Upper lobe of left lung (tissue), 6 donors: ENCODE measurements at regions not wholly inside any gene's neighbourhood (a gene's known extent, or its start where the extent isn't known, plus 50 kb on each side); places are given as distances from the start of the nearest gene placed in this dataset.

Experiments used
- ATAC-seq, 2 donors: fragments of 200-7000 bp; cut with Tn5 transposase; one replicate each; pipeline ENCODE4 v1.9.1; 2022; ENCODE audit warnings: mild to moderate bottlenecking in 2 of 2, moderate library complexity in 2 of 2; ENCODE audit not compliant: low FRiP score in 2 of 2
- DNase-seq, 2 donors: peaks; one replicate each; pipeline ENCODE4 v3.0.0-alpha.2; 2019 to 2020
- H3K27ac ChIP-seq, 4 donors: fragments of 200-600 bp; sonication (generic); one replicate each; pipeline ENCODE4 v1.5.1; 2016 to 2019
- H3K27me3 ChIP-seq, 4 donors: fragments of 200-600 bp; sonication (generic); one replicate each; pipeline ENCODE4 v1.5.1; 2017 to 2019
- H3K36me3 ChIP-seq, 4 donors: fragments of 200-600 bp; sonication (generic); one replicate each; pipeline ENCODE4 v1.5.1; 2016 to 2019
- H3K4me1 ChIP-seq, 4 donors: fragments of 200-600 bp; sonication (generic); one replicate each; pipeline ENCODE4 v1.5.1; 2018 to 2019
- H3K4me3 ChIP-seq, 4 donors: fragments of 200-600 bp; sonication (generic); one replicate each; pipeline ENCODE4 v1.5.1; 2017 to 2019; ENCODE audit warnings: mild to moderate bottlenecking in 2 of 4, moderate library complexity in 1 of 4
- H3K9me3 ChIP-seq, 4 donors: fragments of 200-600 bp; sonication (generic); one replicate each; pipeline ENCODE4 v1.5.1; 2018 to 2019
- EP300 ChIP-seq, 4 donors: sonication (generic); formaldehyde crosslinking; IDR thresholded peaks; one replicate each; pipeline ENCODE4 v1.5.1; 2017; ENCODE audit warnings: antibody characterized with exemption in 4 of 4, control low read depth in 2 of 4
- POLR2A ChIP-seq, 4 donors: fragments of 450-650 bp; IDR thresholded peaks; one replicate each; pipeline ENCODE4 v1.5.1; 2016 to 2017; ENCODE audit warnings: antibody characterized with exemption in 4 of 4, mild to moderate bottlenecking in 2 of 4
- POLR2AphosphoS5 ChIP-seq, 2 donors: sonication (generic); formaldehyde crosslinking; IDR thresholded peaks; one replicate each; pipeline ENCODE4 v1.5.1; 2017; ENCODE audit warnings: antibody characterized with exemption in 2 of 2
- WGBS, 2 donors: methylation state at CpG; one replicate each; pipeline ENCODE4 v1.1.5; 2017 to 2018; 5-methylcytosine and 5-hydroxymethylcytosine counted together
- TF ChIP-seq, protein P1 (sequence below), 6 experiments: fragments of 450-650 bp in 4 of 6; fragments of 200-600 bp in 2 of 6; sonication (generic) in 2 of 6; IDR thresholded peaks; one replicate each; pipeline ENCODE4 v1.5.1; 2016 to 2019; ENCODE audit warnings: antibody characterized with exemption in 6 of 6
- donor health status: DM: no; HTN: no; CAD: no; lungs with moderate emphysema.
- donor health status: DM: no; HTN: yes; CAD: no; lungs with severe emphysema.

DNA sequence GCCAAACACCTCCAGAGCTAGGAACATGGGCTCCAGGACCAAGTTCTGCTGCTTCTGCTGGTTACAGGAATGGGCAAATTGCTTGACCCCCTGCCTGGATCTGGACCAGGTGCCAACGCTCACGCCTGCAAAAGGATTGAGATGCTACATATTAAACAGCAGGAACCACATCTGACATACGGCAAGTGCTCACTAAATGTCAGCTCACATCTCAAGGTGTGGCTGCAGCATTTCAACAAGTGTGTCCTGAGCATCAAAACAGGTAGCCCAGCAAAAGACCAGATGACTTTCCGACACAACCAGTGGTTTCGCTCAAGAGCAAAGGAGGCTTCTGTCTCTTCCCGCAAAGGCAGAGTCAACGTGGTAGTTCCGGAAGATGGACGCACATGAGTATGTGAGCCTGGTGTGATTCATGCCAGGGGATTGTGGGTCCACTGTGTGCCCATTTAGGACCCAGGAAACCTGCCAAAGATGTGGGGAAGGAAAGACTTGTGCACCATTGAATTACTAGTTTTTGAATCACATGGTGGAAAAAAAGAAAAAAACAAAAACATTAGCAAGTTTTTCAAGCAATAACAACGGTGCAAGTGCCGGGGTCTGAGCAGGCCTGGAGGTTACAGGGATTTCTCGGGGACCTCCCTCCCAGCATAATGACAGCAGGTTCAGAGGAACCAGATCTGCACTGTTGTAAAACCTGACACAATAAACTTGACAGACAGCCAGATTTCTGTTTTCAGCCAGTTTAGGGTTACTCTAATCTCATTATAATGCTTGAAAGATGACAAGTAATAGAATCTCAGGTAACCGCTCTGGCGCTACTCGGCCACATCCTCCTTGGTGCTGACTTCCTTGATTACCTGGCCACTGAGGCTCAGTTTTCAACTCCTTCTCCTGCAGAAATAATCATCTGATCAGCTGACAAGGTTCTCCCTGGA, 77.9 kb downstream of the SOX1 start:
- Histone ChIP-seq H3K9me3 (no peaks in the 10 kb centered on the region), H3K36me3 (no peaks in the 10 kb centered on the region), H3K27ac (no peak overlapping the region), H3K27me3 (no peaks in the 10 kb centered on the region), H3K4me1 (no peaks in the 10 kb centered on the region), H3K4me3 (no peak overlapping the region)
- ATAC-seq (no peak), DNase-seq (no peak)
- TF ChIP-seq POLR2A (IDR thresholded peaks at IDR 0.05): no peak
- TF ChIP-seq, protein P1, sequence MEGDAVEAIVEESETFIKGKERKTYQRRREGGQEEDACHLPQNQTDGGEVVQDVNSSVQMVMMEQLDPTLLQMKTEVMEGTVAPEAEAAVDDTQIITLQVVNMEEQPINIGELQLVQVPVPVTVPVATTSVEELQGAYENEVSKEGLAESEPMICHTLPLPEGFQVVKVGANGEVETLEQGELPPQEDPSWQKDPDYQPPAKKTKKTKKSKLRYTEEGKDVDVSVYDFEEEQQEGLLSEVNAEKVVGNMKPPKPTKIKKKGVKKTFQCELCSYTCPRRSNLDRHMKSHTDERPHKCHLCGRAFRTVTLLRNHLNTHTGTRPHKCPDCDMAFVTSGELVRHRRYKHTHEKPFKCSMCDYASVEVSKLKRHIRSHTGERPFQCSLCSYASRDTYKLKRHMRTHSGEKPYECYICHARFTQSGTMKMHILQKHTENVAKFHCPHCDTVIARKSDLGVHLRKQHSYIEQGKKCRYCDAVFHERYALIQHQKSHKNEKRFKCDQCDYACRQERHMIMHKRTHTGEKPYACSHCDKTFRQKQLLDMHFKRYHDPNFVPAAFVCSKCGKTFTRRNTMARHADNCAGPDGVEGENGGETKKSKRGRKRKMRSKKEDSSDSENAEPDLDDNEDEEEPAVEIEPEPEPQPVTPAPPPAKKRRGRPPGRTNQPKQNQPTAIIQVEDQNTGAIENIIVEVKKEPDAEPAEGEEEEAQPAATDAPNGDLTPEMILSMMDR (IDR thresholded peaks at IDR 0.05): no peak
- no peak for TF ChIP-seq POLR2AphosphoS5 (IDR thresholded peaks at IDR 0.05)
- TF ChIP-seq EP300 (IDR thresholded peaks at IDR 0.05): no peak
- WGBS, 2 donors: 83 to 86% methylated on average over 12 to 15 of the region's 15 CpGs

DNA sequence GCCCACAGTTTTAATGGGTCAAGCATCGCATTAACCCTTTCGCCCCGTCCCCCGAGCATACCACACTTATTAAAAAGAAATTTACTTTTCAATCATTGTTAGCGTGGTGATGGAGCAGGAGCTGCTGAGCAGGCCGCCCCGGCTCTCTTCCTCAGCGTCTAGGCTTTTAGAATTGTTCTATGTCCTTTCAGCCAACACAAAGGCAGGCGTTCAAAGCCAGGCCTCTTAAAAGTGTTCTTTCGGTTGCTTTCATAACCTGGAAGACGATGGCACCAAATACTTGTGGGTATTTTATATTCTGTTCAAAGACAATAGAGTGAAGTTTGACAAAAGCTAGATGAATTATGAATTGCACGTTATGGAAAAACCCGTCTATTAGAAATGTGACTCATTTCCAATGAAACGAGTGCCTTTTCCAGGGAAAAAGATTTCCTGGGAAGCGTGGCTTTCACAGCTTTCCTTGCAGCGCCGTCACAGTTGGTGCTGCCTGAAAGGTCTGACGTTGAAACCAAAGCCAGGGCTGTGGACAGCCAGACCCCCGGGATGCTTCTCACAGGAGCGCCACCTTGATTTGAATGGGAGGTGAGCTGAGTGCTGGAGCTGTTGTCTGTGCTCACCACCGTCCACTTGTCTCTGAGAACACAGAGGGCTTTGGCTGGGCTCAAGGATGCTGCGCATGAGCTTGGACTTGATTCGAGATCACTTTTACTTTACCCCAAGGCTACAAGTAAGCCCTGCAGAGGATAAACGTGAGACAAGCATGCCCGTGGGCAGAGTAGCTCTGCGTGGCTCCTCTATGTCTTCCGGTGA, 78.8 kb downstream of the SOX1 start:
- Histone ChIP-seq H3K36me3 (no peaks in the 10 kb centered on the region), H3K4me3 (no peak overlapping the region), H3K27me3 (no peaks in the 10 kb centered on the region), H3K27ac (no peak overlapping the region), H3K4me1 (no peaks in the 10 kb centered on the region), H3K9me3 (no peaks in the 10 kb centered on the region)
- no peak for ATAC-seq
- WGBS, 2 donors: 88 to 90% methylated on average over 26 of the region's 27 CpGs
- no peak for DNase-seq
- TF ChIP-seq POLR2A (IDR thresholded peaks at IDR 0.05): no peak
- no peak for TF ChIP-seq EP300 (IDR thresholded peaks at IDR 0.05)
- TF ChIP-seq POLR2AphosphoS5 (IDR thresholded peaks at IDR 0.05): no peak
- TF ChIP-seq, protein P1 (IDR thresholded peaks at IDR 0.05): no peak

DNA sequence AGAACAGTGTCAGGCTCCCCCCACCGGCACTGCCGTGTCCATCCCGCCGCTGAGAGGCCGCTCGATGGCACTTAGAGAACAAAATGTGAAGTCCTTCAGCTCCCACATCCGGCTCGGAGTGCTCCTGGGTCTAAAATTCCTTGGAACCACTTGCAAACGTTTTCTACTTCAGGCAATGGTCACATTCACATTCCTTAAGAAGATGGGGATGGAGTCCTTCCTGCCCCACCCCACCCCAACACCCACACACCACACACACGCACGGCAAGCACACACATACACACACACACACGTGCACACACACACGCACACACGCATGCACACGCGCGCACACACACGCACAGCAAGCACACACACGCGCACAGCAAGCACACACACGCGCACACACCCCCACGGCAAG, 83.4 kb downstream of the SOX1 start:
- TF ChIP-seq POLR2AphosphoS5 (IDR thresholded peaks at IDR 0.05) (no peak), POLR2A (IDR thresholded peaks at IDR 0.05) (no peak), EP300 (IDR thresholded peaks at IDR 0.05) (no peak)
- TF ChIP-seq, protein P1 (IDR thresholded peaks at IDR 0.05): no peak
- peak; percentile 68 to 77 for DNase-seq
- 74 to 76% methylated on average over 23 of the region's 23 CpGs for WGBS, 2 donors
- no peak overlapping the region for H3K4me3 ChIP-seq
- H3K36me3 ChIP-seq: no peaks in the 10 kb centered on the region
- ATAC-seq: peak in 1 of 2 donors; percentile 72
- no peaks in the 10 kb centered on the region for H3K4me1 ChIP-seq
- no peaks in the 10 kb centered on the region for H3K9me3 ChIP-seq
- H3K27me3 ChIP-seq: no peaks in the 10 kb centered on the region
- no peak overlapping the region for H3K27ac ChIP-seq

DNA sequence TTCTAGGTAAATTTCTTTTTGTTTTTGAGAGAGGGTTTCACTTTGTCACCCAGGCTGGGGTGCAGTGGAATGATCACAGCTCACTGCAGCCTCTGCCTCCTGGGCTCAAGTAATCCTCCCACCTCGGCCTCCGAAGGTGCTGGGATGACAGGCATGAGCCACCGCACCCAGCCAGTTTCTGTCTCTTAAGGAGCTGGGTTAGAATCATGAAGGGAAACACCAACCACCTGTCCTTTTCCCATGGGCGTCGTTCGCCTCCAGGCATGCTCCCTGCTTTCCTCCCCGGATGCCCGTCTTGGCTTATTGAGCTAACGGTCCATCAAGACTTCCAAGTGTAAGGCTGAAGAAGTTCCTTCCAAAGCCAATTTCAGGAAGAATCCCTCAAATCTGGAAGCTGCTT, 85.9 kb downstream of the SOX1 start:
- H3K9me3 ChIP-seq: no peaks in the 10 kb centered on the region
- H3K27ac ChIP-seq: no peak overlapping the region
- TF ChIP-seq POLR2A (IDR thresholded peaks at IDR 0.05) (no peak), POLR2AphosphoS5 (IDR thresholded peaks at IDR 0.05) (no peak), EP300 (IDR thresholded peaks at IDR 0.05) (no peak)
- TF ChIP-seq, protein P1 (IDR thresholded peaks at IDR 0.05): no peak
- no peaks in the 10 kb centered on the region for H3K27me3 ChIP-seq
- WGBS, 2 donors: 94 to 98% methylated on average over 9 of the region's 9 CpGs
- no peak overlapping the region for H3K4me3 ChIP-seq
- ATAC-seq: no peak
- no peaks in the 10 kb centered on the region for H3K4me1 ChIP-seq
- peak in 1 of 2 donors; percentile 15 for DNase-seq
- H3K36me3 ChIP-seq: no peaks in the 10 kb centered on the region
